PC-9 (cell line): ENCODE measurements at regions not wholly inside any gene's neighbourhood (a gene's known extent, or its start where the extent isn't known, plus 50 kb on each side); places are given as distances from the start of the nearest gene placed in this dataset.

Experiments
- CTCF ChIP-seq: fragments of 200-600 bp; sonication (generic); conservative IDR thresholded peaks from 2 replicates; pipeline ENCODE4 v1.6.1; 2017; ENCODE audit warnings: mixed run types, antibody characterized with exemption, mild to moderate bottlenecking, moderate library complexity
- EZH2 ChIP-seq: fragments of 200-600 bp; sonication (generic); IDR thresholded peaks from 2 replicates; pipeline ENCODE4 v1.8.0; 2017; ENCODE audit warnings: antibody characterized with exemption, low read depth

DNA sequence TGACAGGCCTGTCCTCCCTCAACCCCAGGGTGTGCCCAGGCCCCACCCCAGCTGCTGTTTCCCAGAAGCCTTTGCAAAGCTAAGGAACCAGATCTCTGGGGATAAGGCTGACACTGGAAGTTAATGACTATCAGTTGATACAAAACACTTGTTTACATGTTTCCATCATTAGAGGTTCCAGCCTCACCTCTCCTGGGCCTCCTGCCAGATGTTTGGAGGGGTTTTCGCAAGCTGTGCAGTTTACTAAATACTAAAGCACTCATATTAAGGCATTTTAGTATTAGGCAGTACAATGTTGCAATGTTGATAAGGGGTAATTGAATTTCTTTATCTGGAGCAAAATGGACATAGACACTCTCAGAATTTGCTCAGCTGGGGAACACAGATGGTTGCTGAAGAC, 218.7 kb downstream of the INSC start:
- TF ChIP-seq CTCF (no peak), EZH2 (no peak)
